ENCODE measurements at regions not wholly inside any gene's neighbourhood (a gene's known extent, or its start where the extent isn't known, plus 50 kb on each side); places are given as distances from the start of the nearest gene placed in this dataset.

GRCh38 chr7:17183630-17184328, 114.7 kb upstream of the AHR start:
- Mint-ChIP-seq H3K27me3 (ENCODE audit: low read depth in 2 of 2) (peaks cover 0 to 3% of the 10 kb centered on the region in 2 donors), H3K36me3 (no peaks in the 10 kb centered on the region), H3K4me3 (no peak overlapping the region), H3K27ac (no peak overlapping the region), H3K9me3 (no peaks in the 10 kb centered on the region), H3K4me1 (no peaks in the 10 kb centered on the region)
- Histone ChIP-seq H3K4me1 (ENCODE audit: control insufficient read depth, insufficient read depth, low read length) (no peaks in the 10 kb centered on the region), H3K36me3 (ENCODE audit: control insufficient read depth, insufficient read depth, low read length) (no peaks in the 10 kb centered on the region), H3K27me3 (ENCODE audit: control insufficient read depth, insufficient read depth, low read length) (no peaks in the 10 kb centered on the region), H3K9me3 (ENCODE audit: control insufficient read depth, insufficient read depth, low read length) (no peaks in the 10 kb centered on the region), H3K4me3 (ENCODE audit: low read length) (no peak overlapping the region), H3K27ac (ENCODE audit: low read length) (no peak overlapping the region)
- ATAC-seq (no peak), DNase-seq (no peak)
- intact Hi-C loops (cut with micrococcal nuclease), result no loop called here
- 67% methylated on average over 2 of the region's 2 CpGs for WGBS (ENCODE audit: insufficient coverage)
- no peak for TF ChIP-seq CTCF (IDR thresholded peaks at IDR 0.05)

GRCh38 chr7:17184805-17185689, 113.4 kb upstream of the AHR start:
- no peak for DNase-seq
- no peaks in the 10 kb centered on the region for H3K9me3 ChIP-seq (ENCODE audit: control insufficient read depth, insufficient read depth, low read length)
- no peaks in the 10 kb centered on the region for H3K4me1 Mint-ChIP-seq
- H3K9me3 Mint-ChIP-seq, result no peaks in the 10 kb centered on the region
- H3K27me3 Mint-ChIP-seq (ENCODE audit: low read depth in 2 of 2), result peaks cover 3 to 4% of the 10 kb centered on the region in 2 donors
- intact Hi-C loops (cut with micrococcal nuclease), result no loop called here
- no peaks in the 10 kb centered on the region for H3K27me3 ChIP-seq (ENCODE audit: control insufficient read depth, insufficient read depth, low read length)
- H3K4me1 ChIP-seq (ENCODE audit: control insufficient read depth, insufficient read depth, low read length), result no peaks in the 10 kb centered on the region
- no peak overlapping the region for H3K4me3 ChIP-seq (ENCODE audit: low read length)
- H3K36me3 ChIP-seq (ENCODE audit: control insufficient read depth, insufficient read depth, low read length), result no peaks in the 10 kb centered on the region
- WGBS (ENCODE audit: insufficient coverage), result 79% methylated on average over 3 of the region's 4 CpGs
- no peak for ATAC-seq
- no peaks in the 10 kb centered on the region for H3K36me3 Mint-ChIP-seq
- no peak overlapping the region for H3K27ac Mint-ChIP-seq
- H3K27ac ChIP-seq (ENCODE audit: low read length), result no peak overlapping the region
- no peak overlapping the region for H3K4me3 Mint-ChIP-seq
- no peak for TF ChIP-seq CTCF (IDR thresholded peaks at IDR 0.05)

- Mint-ChIP-seq H3K27me3 (ENCODE audit: low read depth in 2 of 2) (peaks cover 3 to 4% of the 10 kb centered on the region in 2 donors), H3K27ac (no peak overlapping the region), H3K9me3 (no peaks in the 10 kb centered on the region), H3K4me3 (no peak overlapping the region), H3K4me1 (no peaks in the 10 kb centered on the region), H3K36me3 (no peaks in the 10 kb centered on the region)
- Histone ChIP-seq H3K4me1 (ENCODE audit: control insufficient read depth, insufficient read depth, low read length) (no peaks in the 10 kb centered on the region), H3K36me3 (ENCODE audit: control insufficient read depth, insufficient read depth, low read length) (no peaks in the 10 kb centered on the region), H3K27ac (ENCODE audit: low read length) (no peak overlapping the region), H3K9me3 (ENCODE audit: control insufficient read depth, insufficient read depth, low read length) (no peaks in the 10 kb centered on the region), H3K4me3 (ENCODE audit: low read length) (no peak overlapping the region), H3K27me3 (ENCODE audit: control insufficient read depth, insufficient read depth, low read length) (no peaks in the 10 kb centered on the region)
- intact Hi-C loops (cut with micrococcal nuclease), result no loop called here
- TF ChIP-seq CTCF (IDR thresholded peaks at IDR 0.05), result no peak
- ATAC-seq, result peak in 1 of 3 donors; percentile 54
- DNase-seq, result peak in 1 of 2 donors; percentile 11
- WGBS (ENCODE audit: insufficient coverage), result 0% methylated on average over 1 of the region's 4 CpGs
Observed at GRCh38 chr7:17185690-17186070, 112.8 kb upstream of the AHR start.
